Skeletal muscle satellite cell (primary cell): ENCODE measurements at regions not wholly inside any gene's neighbourhood (a gene's known extent, or its start where the extent isn't known, plus 50 kb on each side); places are given as distances from the start of the nearest gene placed in this dataset.
A peak's percentile ranks its signal among the peaks of the same experiment; 100 is the strongest.
"Not testable (repeated sequence)": the region's sequence is repeated elsewhere in the genome, so short reads cannot be mapped to it uniquely, and the experiment has no call there.

Experiments used
- H3K27me3 ChIP-seq: 2 replicates; pipeline ENCODE4 v1.7.0; 2013; ENCODE audit warnings: low read length; ENCODE audit not compliant: control insufficient read depth, insufficient read depth
- H3K36me3 ChIP-seq: 2 replicates; pipeline ENCODE4 v1.7.0; 2013; ENCODE audit warnings: mild to moderate bottlenecking, control low read depth, low read length; ENCODE audit not compliant: insufficient read depth
- H3K4me1 ChIP-seq: 2 replicates; pipeline ENCODE4 v1.7.0; 2013; ENCODE audit warnings: low read length; ENCODE audit not compliant: control insufficient read depth, insufficient read depth
- H3K4me2 ChIP-seq: 2 replicates; pipeline ENCODE4 v1.7.0; 2013; ENCODE audit warnings: mild to moderate bottlenecking, low read length
- H3K4me3 ChIP-seq: 2 replicates; pipeline ENCODE4 v1.7.0; 2013; ENCODE audit warnings: low read length
- H3K9ac ChIP-seq: 2 replicates; pipeline ENCODE4 v1.7.0; 2013; ENCODE audit warnings: mild to moderate bottlenecking, low read depth, low read length, moderate library complexity
- H3K9me3 ChIP-seq: replicated peaks from 2 replicates; pipeline ENCODE4 v1.7.0; 2013; ENCODE audit warnings: mild to moderate bottlenecking, control low read depth, low read length

DNA sequence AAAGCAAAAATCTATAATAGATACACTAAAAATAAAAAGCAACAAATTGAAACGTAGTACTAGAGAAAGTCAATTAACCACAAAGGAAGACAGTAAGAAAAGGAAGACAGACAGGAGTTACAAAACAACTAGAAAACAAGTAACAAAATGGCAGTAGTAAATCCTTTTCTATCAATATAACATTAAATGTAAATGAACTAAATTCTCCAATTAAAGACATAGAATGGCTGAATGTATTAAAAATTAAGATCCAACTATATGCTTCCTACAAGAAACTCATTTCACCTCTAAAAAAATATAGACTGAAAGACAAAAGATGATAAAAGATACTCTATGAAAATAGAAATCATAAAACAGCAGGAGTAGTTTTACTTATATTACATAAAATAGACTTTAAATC is 79.1 kb downstream of the CTH start:
- no peak overlapping the region for H3K9ac ChIP-seq
- no peak overlapping the region for H3K4me3 ChIP-seq
- peaks cover 7% of the 10 kb centered on the region for H3K4me1 ChIP-seq
- H3K36me3 ChIP-seq, result no peaks in the 10 kb centered on the region
- no peak overlapping the region for H3K4me2 ChIP-seq
- H3K27me3 ChIP-seq, result no peaks in the 10 kb centered on the region
- no peaks in the 10 kb centered on the region for H3K9me3 ChIP-seq

DNA sequence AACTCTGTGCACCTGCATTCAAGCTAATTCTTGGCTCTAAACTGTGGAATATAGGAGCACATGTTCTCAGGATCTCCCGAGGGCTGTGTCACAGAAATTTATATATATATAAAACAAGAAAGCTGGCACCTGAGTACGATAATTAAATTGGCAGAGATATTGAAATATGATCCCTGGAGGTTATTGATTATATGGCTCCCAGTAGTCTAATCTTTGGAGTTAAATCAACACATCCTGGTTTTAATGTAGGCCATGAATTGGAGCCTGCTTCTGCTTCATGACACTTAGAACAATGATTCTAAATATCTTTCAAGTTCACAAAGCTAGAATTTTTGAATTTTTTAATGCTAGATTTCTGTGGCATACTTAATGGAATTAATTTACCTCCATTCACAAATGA is 84.3 kb downstream of the CTH start:
- Histone ChIP-seq H3K9ac (no peak overlapping the region), H3K36me3 (no peaks in the 10 kb centered on the region), H3K9me3 (no peaks in the 10 kb centered on the region), H3K4me2 (no peak overlapping the region), H3K27me3 (no peaks in the 10 kb centered on the region), H3K4me3 (no peak overlapping the region), H3K4me1 (no peaks in the 10 kb centered on the region)

DNA sequence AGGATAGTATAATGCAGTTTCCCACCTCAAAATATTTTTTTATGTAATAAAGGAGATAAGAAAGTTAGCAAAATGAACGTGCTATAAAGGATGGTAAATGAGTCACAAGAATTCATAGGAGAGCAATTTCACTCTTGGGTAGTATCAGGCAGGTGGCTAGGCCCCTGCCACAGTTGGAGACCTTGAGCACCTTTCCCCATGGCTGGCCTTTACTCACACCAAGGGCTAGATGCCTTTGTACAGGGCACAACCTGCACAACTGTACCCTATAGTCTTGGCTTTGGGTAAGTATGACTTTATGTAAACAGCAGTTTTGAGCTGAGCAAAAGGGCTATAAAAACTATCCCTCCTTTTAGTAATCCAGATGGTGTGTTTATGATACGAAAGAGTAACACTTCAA is 85.1 kb downstream of the CTH start:
- no peaks in the 10 kb centered on the region for H3K27me3 ChIP-seq
- no peaks in the 10 kb centered on the region for H3K4me1 ChIP-seq
- H3K36me3 ChIP-seq, result no peaks in the 10 kb centered on the region
- no peak overlapping the region for H3K4me3 ChIP-seq
- H3K9ac ChIP-seq, result no peak overlapping the region
- H3K4me2 ChIP-seq, result no peak overlapping the region
- no peaks in the 10 kb centered on the region for H3K9me3 ChIP-seq

DNA sequence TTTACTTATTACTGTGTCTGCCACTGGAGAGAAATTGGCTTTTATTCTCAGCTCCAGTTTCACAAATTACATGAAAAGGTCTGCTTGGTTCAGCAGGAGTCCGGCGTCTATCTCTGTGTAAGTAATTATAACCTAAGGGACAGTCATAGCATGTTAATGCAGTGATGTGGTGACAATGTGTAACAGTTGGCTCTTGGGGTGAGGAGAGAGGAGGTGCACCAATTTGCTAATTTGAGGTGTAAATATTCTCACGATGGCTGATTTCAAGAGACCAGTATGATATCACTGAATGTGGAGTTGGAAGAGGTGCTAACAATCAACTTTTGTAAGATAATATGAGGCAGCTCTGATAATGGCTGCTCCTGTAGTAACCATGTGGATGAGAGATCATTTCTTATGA is 86.1 kb downstream of the CTH start:
- H3K4me1 ChIP-seq, result no peaks in the 10 kb centered on the region
- H3K4me3 ChIP-seq, result no peak overlapping the region
- no peak overlapping the region for H3K9ac ChIP-seq
- H3K9me3 ChIP-seq, result no peaks in the 10 kb centered on the region
- H3K36me3 ChIP-seq, result no peaks in the 10 kb centered on the region
- H3K4me2 ChIP-seq, result no peak overlapping the region
- no peaks in the 10 kb centered on the region for H3K27me3 ChIP-seq

DNA sequence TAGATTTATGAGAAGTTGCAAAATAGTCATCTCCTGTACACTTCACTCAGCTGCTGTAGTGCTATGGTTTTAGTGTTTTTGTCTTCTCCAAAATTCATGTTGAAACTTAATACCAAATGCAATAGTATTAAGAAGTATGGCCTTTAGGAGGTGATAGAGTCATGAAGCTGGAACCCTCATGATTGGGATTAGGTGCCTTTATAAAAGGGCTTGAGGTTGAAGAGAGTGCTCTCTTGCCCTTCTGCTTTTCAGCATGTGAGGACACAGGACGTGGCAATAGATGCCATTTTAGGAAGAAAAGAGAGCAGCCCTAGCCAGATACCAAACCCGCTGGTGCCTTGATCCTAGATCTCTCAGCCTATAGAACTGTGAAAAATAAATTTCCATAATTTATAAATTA is 87.6 kb downstream of the CTH start:
- H3K27me3 ChIP-seq, result no peaks in the 10 kb centered on the region
- no peak overlapping the region for H3K4me2 ChIP-seq
- H3K4me1 ChIP-seq, result no peaks in the 10 kb centered on the region
- H3K9me3 ChIP-seq, result no peaks in the 10 kb centered on the region
- no peak overlapping the region for H3K4me3 ChIP-seq
- H3K9ac ChIP-seq, result no peak overlapping the region
- H3K36me3 ChIP-seq, result no peaks in the 10 kb centered on the region

DNA sequence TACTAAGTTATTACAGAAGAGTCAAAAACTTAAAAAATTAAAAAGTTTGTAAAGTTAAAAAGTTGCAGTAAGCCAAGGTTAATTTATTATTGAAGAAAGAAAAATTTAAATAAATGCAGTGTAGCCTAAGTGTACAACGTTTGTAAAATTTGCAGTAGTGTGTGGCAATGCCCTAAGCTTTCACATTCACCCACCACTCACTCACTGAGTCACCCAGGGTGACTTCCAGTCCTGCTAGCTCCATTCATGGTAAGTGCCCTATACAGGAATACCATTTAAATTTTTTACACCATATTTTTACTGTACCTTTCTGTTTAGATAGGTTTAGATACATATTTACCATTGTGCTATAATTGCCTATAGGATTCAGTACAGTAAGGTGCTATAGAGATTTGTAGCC is 88.6 kb downstream of the CTH start:
- no peaks in the 10 kb centered on the region for H3K4me1 ChIP-seq
- H3K4me3 ChIP-seq, result no peak overlapping the region
- no peak overlapping the region for H3K4me2 ChIP-seq
- H3K9ac ChIP-seq, result no peak overlapping the region
- no peaks in the 10 kb centered on the region for H3K27me3 ChIP-seq
- H3K9me3 ChIP-seq, result no peaks in the 10 kb centered on the region
- H3K36me3 ChIP-seq, result no peaks in the 10 kb centered on the region

DNA sequence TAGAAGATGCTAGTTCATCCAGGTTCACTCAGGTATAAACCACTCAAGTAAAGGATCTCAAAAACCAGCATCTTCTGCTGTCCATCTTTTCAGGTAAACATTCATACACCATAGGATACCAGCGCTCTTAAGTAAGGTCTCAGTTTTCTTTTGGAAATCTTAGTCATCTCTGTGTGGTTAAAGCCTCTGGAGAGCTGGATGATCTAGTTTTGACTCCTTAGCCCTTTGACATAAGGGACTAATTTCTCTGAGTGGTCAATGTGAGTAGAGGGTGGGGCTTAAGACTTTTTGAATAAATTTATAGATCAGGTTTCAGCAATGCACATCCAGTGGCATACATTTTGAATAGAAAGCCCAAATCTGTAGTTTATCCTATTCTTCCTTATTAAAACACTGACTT is 92.3 kb downstream of the CTH start:
- H3K36me3 ChIP-seq, result no peaks in the 10 kb centered on the region
- H3K4me1 ChIP-seq, result no peaks in the 10 kb centered on the region
- no peak overlapping the region for H3K4me3 ChIP-seq
- H3K27me3 ChIP-seq, result no peaks in the 10 kb centered on the region
- no peaks in the 10 kb centered on the region for H3K9me3 ChIP-seq
- H3K9ac ChIP-seq, result no peak overlapping the region
- no peak overlapping the region for H3K4me2 ChIP-seq

DNA sequence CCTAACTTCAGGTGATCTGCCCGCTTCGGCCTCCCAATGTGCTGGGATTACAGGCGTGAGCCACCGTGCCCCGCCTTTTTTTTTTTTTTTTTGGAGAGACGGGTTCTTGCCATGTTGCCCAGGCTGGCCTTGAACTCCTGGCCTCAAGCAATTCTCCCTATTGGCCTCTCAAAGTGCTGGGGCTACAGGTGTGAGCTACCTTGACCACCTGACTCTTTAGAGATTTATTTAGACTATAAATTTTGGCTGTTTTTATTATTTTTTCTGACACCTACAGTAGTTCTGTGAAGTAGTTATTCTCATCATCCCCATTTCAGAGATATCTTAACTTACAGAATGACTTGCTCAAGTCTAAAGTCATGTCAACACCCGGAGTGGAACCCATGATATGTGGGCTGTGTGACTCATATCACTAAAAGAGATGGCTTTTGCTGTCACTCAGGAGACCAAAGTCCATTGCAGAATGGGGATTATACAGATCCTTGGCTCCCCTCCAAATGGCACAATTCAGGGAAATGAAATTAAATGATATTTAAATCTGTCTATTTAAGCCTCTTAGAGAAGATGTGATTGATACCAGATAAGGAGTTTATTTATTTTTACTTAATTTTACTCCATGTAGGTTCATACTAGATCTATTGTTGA is 93.2 kb downstream of the CTH start:
- H3K9ac ChIP-seq, result no peak overlapping the region
- H3K4me3 ChIP-seq, result no peak overlapping the region
- H3K4me2 ChIP-seq, result no peak overlapping the region
- no peaks in the 10 kb centered on the region for H3K4me1 ChIP-seq
- H3K9me3 ChIP-seq, result no peaks in the 10 kb centered on the region
- no peaks in the 10 kb centered on the region for H3K27me3 ChIP-seq
- no peaks in the 10 kb centered on the region for H3K36me3 ChIP-seq

DNA sequence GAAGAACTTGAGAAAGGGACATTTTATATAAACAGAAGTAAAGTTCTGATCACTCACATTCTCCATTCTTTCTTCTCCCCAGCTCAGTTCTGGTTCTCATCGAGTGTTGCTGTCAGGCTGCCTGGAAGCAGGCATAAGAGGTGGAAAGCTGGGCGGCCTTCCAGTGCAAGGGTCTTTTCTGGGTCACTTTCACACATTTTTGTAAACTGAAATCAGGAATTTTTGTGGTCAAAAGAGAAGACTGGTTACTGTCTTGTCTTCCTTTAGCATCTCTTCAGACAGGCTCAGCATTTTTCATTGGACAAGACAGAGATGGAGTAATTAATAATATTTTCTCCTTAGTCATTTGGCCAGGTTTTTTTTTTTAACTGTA is 93.7 kb downstream of the CTH start:
- Histone ChIP-seq H3K9me3 (no peaks in the 10 kb centered on the region), H3K4me1 (no peaks in the 10 kb centered on the region), H3K4me2 (no peak overlapping the region), H3K9ac (no peak overlapping the region), H3K36me3 (no peaks in the 10 kb centered on the region), H3K4me3 (no peak overlapping the region), H3K27me3 (no peaks in the 10 kb centered on the region)

DNA sequence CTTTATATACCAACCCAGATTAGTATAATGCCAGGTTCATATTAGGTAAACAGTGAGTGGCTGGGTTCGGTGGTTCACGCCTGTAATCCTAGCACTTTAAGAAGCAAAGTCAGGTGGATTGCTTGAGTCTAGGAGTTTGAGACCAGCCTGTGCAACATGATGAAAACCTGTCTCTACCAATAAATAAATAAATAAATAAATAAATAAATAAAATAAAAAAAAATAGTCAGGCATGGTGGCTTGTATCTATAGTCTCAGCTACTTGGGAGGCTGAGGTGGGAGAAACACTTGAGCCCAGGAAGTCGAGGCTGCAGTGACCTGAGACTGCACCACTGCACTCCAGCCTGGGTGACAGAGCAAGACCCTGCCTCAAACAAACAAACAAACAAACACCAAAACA is 96.9 kb downstream of the CTH start:
- H3K9me3 ChIP-seq, H3K4me3 ChIP-seq, H3K27me3 ChIP-seq, H3K4me2 ChIP-seq, H3K9ac ChIP-seq, H3K36me3 ChIP-seq, H3K4me1 ChIP-seq: not testable (repeated sequence)

DNA sequence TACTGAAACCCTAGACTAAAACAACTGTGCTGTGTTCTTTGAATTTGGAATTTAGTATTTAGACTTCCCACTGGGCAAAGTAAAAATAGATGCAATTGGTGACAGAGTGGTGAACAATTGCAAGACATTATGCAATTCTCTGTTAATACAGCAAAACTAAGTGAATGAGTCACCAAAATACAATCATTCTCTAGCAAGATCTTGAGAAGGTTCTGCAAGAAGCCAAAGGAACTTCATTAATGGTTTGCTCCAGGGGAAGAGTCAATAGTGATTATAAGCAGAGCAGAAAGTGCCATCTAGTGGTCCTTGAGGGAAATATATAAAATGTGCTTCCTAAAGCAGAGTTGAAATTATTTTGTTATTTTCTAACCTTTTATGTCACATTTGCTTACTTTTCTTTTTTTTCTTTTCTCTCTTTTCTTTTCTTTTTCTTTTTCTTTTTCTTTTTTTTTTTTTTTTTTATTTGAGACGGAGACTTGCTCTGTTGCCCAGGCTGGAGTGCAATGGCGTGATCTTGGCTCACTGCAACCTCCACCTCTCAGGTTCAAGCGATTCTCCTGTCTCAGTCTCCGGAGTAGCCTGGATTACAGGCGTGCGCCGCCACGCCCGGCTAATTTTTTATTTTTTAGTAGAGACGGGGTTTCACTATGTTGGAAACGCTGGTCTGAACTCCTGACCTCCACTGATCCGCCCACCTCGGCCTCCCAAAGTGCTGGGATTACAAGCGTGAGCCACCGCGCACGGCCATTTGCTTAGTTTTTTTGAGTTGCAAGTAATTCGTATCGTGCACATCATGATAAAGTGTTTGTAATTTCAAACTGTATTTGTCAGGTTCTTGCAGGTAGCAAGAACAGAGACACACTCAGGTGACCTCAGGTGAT is 99.2 kb downstream of the CTH start:
- Histone ChIP-seq H3K9me3 (no peaks in the 10 kb centered on the region), H3K27me3 (no peaks in the 10 kb centered on the region), H3K4me2 (peak overlapping the region; percentile 15), H3K9ac (no peak overlapping the region), H3K36me3 (no peaks in the 10 kb centered on the region), H3K4me3 (no peak overlapping the region), H3K4me1 (no peaks in the 10 kb centered on the region)

DNA sequence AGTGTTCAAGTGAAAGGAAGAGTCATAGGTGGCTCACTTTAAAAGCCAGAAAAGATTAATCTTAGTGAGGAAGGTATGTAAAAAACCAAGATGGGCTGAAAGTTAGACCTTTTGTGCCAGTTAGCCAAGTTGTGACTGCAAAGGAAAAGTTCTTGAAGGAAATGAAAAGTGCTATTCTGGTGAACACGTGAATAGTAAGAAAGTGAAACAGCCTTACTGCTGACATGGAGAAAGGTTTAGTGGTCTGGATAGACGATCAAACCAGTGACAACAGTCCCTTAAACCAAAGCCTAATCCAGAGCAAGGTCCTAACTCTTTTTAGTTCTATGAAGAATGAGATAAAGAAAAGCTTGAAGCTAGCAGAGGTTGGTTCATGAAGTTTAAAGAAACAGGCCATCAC is 106.4 kb downstream of the CTH start:
- H3K36me3 ChIP-seq, result no peaks in the 10 kb centered on the region
- H3K27me3 ChIP-seq, result no peaks in the 10 kb centered on the region
- H3K4me1 ChIP-seq, result no peaks in the 10 kb centered on the region
- H3K9ac ChIP-seq, result no peak overlapping the region
- no peak overlapping the region for H3K4me3 ChIP-seq
- H3K9me3 ChIP-seq, result no peaks in the 10 kb centered on the region
- H3K4me2 ChIP-seq, result no peak overlapping the region
